DMS53 (cell line): ENCODE measurements at regions not wholly inside any gene's neighbourhood (a gene's known extent, or its start where the extent isn't known, plus 50 kb on each side); places are given as distances from the start of the nearest gene placed in this dataset.
A peak's percentile ranks its signal among the peaks of the same experiment; 100 is the strongest.

Source experiments
- DNase-seq: peaks from one replicate; lab custom pipeline; 2025; lab: John Stamatoyannopoulos, UW

- DNase-seq: no peak
These were observed 171.3 kb upstream of the GAS1 start for GRCh38 chr9:87118594-87118993.

DNA sequence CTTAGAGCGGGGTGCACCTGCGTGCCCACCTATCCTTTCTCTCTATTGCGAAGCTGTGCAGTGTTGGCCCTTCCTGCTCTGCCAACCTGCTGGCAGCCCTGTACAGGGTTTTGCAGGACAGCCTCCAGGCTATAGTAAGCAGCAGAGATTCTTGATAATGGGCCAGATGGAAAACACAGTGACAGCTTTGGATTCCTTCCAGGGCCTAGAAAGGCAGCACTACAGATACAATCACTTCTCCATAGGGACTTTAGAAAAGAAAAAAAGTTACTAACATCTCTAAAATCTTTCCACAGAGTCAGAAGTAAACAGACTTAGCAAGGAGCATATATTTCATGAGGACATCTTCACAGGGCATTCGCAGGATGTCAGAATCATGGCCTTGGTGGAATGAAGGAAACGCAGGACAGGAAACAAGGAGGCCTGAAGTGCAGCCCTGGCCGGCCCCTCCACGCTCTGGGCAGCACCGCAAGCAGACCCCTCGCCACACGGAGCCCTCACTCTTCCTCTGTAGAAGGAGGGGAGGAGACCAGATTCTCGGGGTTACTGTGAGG is 172.1 kb upstream of the GAS1 start:
- no peak for DNase-seq

GRCh38 chr9:87120610-87121009 is 173.3 kb upstream of the GAS1 start:
- DNase-seq: no peak

GRCh38 chr9:87122947-87123685 is 175.8 kb upstream of the GAS1 start:
- DNase-seq: no peak

DNA sequence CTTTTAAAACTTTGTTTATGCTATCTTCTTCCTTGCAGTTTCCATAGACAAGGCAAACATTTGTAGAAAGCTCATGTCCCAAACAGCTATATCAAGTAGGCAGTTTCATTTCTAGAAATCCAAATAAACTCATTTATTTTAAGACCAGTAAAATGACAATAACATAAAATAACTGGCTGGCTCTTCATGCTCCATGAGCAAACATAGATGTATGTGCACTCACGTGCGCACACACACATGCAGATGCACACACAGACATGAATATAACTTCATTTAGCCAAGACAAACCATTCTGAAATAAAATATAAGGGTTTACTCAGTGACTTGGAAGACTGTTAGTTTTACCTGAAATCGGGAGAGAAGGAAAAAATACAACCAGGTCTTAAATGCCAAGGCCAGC is 176.5 kb upstream of the GAS1 start:
- no peak for DNase-seq

DNA sequence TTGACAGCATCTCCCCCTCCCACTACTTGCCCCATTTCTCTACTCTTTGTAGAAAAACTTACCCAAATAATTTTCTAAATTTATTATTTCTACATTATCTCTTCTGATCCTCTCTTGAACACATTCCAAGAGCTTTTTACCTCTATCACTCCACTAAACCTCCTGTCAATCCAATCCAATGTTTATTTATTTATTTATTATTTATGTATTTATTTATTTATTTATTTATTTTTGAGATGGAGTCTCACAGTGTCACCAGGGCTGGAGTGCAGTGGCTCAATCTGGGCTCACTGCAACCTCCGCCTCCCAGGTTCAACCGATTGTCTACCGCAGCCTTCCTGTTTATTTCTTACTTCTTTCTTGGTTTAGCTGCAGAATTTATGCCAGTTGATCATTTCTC is 178.5 kb upstream of the GAS1 start:
- no peak for DNase-seq

DNA sequence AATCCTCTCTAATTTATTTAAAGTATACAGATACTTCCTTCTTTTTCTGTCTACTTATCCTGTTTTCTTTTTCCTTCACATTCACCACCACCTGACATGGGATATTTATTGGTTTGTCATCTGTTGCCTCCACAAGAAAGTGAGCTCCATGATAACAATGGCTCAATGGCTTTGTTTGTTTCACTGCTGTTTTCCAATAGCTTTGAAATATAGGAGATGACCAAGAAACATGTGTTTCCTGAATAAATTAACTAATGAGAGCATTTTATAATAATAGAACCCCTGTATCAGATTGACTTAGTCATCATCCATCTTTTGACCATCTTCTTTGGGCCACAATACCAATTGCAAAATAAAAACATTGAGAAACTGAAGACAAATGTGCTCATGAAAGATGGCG is 180.2 kb upstream of the GAS1 start:
- no peak for DNase-seq

GRCh38 chr9:87127978-87128614 is 180.8 kb upstream of the GAS1 start:
- DNase-seq: no peak

DNA sequence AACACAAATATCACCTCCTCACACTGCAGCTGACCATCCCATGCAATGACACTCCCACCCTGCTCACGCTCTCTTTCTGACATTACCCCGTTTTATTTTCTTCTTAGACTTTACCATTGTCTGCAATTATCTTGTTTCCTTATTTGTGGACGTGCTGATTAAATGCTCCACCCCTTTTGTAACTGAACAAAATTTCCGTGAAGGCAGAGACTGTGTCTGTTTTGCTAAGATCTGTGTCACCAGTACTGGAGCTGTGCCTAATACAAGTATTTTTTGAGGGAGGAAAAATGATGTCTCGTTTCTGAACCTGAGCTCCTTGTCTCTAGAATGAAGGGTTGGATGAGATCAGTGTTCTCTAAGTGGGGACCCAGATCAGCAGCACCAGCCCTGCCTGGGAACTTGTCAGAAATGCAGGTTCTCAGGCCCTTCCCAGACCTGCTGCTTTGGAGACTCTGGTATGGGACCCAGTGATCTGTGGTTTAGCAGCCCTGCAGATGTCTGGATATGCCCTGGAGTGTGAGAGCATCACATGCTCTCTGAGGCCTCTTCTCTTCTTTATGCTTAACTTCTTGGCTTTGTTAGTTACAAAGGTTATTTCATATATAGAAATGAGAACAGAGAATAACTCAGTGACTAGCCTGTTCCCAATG is 181.7 kb upstream of the GAS1 start:
- DNase-seq: no peak

- DNase-seq: no peak
These were observed 187.8 kb upstream of the GAS1 start for GRCh38 chr9:87135074-87135473.

DNA sequence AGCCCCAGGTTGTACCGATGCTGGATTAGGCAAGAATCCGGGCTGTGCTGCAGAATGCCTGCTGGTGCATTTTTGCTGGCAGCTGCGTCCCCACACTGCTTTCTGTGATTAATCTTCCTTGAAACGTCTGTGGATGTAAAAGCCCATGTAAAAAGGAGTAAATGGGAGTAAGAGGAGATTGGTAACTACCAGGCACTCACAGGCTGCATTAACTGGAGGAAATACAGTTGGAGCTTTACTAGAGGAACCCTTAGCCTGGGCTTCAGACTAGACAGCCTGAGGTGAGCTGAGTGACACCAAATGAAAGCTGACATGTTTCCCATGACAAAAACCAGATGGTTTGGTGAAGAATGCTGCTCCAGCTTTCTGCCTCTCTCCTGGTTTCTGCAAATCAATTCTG is 190.4 kb upstream of the GAS1 start:
- no peak for DNase-seq

GRCh38 chr9:87138128-87139040 is 191.1 kb upstream of the GAS1 start:
- DNase-seq: no peak

DNA sequence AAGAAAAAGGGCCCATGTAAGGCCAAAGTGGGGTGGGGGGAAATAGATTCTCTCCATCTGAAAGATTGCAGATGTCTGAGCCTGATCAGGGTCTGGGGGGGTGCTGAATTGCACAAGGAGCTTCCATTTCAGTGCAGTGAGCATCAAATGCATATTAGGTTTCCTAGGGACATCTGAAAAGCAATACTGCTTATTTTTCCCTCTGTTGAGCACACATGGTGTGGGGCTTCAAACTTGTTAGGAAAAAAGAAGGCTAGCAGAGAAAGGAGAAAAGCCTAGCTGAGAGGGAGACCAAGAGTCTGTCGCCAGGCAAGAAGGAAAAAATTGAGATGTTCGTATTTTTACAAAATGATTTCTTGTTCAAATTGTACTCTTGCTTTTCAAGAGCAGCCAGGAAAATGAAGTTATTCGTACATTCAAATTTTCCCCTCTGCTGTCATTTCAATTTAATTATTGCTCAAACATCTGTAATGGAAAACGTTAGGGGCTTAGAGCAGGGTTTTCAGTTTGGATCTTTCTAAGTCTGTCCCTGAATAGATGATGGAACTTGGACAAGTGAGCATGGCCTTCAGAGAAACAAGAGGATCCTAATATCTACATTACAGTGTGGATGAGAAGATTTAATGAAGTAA is 191.9 kb upstream of the GAS1 start:
- DNase-seq: no peak

DNA sequence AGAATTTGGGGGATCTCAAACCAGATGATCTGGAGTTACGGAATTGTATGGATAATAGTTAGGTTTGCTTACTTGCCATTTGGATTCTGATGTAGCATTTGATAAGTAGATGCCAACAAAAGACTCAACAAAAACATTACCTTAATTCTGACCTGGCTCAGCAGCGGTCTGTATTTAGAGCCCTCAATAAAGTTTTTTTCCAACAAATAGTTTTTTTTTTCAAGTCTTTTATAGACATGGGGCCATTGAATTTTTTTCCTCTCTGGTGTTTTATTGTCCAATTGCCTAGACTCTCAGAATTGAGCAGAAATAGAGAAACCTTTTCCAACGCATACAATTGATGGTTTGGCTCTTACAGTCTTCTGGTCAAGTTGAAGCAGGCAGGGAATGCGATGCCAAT is 192.8 kb upstream of the GAS1 start:
- no peak for DNase-seq

- DNase-seq: no peak
These were observed 193.4 kb upstream of the GAS1 start for GRCh38 chr9:87140605-87141109.

DNA sequence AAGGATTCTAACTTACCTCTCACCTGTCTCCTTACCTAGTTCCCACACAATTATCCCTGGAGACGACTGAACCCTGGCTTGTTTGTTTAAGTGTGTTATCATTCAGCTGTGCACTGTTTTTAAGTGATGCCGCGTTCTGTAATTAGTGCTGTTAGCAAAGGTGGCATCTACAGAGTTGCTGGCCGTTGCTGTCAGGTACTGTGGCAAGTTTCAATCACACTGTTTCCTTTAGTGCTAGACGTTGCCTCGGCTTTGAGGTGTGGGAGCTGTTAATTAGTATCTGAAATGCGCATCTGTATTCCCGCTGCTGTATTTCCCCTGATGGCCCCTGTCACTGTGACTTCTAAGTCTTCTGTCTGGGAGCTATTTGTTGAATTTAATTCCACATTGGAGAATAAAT is 193.8 kb upstream of the GAS1 start:
- DNase-seq: no peak

DNA sequence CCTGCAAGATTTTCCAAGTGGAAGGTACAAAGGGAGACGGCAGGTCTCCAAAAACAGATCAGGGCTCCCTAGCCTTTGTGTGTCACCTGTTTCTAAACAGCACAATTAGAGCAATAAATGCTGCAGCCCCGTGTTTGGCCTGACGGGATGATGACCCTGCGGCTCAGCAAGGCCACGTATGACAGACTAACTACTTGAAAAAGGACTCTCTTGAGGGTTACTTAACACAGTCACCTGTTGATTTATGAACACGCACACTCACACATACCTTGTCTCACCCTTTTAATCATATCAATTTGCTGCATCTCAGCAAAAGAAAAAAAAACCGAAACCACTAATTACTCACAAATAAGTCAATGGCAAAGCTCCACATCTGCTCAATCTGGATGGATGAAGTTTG is 199.6 kb upstream of the GAS1 start:
- no peak for DNase-seq

GRCh38 chr9:87147839-87148238 is 200.5 kb upstream of the GAS1 start:
- DNase-seq: no peak

- peak; percentile 68 for DNase-seq
These were observed 201.2 kb upstream of the GAS1 start for GRCh38 chr9:87148331-87149104.

DNA sequence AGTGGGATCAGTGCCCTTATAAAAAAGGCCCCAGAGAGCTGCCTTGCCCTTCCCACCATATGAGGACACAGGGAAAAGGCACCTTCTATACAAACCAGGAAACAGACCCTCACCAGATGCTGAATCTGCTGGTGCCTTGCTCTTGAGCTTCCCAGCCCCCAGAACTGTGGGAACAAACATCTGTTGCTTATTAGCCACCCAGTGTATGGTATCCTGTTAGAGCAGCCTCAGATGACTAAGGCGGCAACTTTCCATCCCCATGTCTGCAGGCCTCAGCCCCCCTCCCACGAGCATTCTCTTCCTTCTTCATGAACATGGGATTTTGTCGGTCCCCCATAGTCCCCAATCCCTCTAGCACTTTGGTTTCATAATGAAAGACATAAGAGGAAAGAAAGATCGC is 202.5 kb upstream of the GAS1 start:
- no peak for DNase-seq

DNA sequence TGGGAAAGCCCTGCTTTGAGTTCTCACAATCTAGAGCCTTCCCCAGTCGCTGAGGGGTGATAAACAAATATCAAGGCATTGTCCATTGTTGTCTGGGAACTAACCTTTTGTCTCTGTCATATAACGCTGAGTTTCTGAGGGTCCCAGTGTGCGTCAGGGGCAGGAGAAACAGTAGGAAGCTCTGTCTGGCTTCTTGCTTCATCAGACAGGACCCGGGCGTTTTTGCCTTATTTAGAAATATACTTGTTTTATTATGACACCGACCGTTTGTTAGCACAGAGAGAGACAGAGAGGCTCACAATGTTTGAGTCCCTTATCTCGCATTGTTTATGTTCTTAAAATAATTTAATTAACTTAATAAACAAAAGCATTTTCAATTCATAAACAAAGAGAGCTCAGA is 204.9 kb upstream of the GAS1 start:
- DNase-seq: no peak
